Hepatocyte (in vitro differentiated cells): ENCODE measurements at regions not wholly inside any gene's neighbourhood (a gene's known extent, or its start where the extent isn't known, plus 50 kb on each side); places are given as distances from the start of the nearest gene placed in this dataset.

Source experiments
- DNase-seq: peaks from one replicate; pipeline ENCODE4 v3.0.0-alpha.2; 2016; ENCODE audit warnings: low spot score
- H2AFZ ChIP-seq: fragments of 200-600 bp; sonication (generic); 2 replicates; pipeline ENCODE4 v1.6.0; 2016; ENCODE audit warnings: antibody characterized with exemption, mild to moderate bottlenecking
- H3K27ac ChIP-seq: fragments of 200-600 bp; sonication (generic); 2 replicates; pipeline ENCODE4 v1.5.1; 2016; ENCODE audit warnings: mild to moderate bottlenecking
- H3K27me3 ChIP-seq: fragments of 200-600 bp; sonication (generic); 2 replicates; pipeline ENCODE4 v1.6.1; 2016
- H3K36me3 ChIP-seq: fragments of 200-600 bp; sonication (generic); replicated peaks from 2 replicates; pipeline ENCODE4 v1.5.1; 2016; ENCODE audit warnings: low read depth; ENCODE audit not compliant: insufficient read depth
- H3K4me1 ChIP-seq: fragments of 200-600 bp; sonication (generic); 2 replicates; pipeline ENCODE4 v1.5.1; 2016; ENCODE audit warnings: mild to moderate bottlenecking, moderate library complexity; ENCODE audit not compliant: insufficient read depth
- H3K4me2 ChIP-seq: fragments of 200-600 bp; sonication (generic); 2 replicates; pipeline ENCODE4 v1.6.0; 2016
- H3K4me3 ChIP-seq: fragments of 200-600 bp; sonication (generic); 2 replicates; pipeline ENCODE4 v1.5.1; 2016; ENCODE audit warnings: mild to moderate bottlenecking
- H3K79me2 ChIP-seq: fragments of 200-600 bp; sonication (generic); 2 replicates; pipeline ENCODE4 v1.6.0; 2017; ENCODE audit warnings: mild to moderate bottlenecking
- H3K9me2 ChIP-seq: fragments of 200-600 bp; sonication (generic); replicated peaks from 2 replicates; pipeline ENCODE4 v1.6.0; 2017; ENCODE audit warnings: mild to moderate bottlenecking; ENCODE audit not compliant: insufficient read depth
- H3K9me3 ChIP-seq: fragments of 200-600 bp; sonication (generic); 2 replicates; pipeline ENCODE4 v1.5.1; 2016; ENCODE audit warnings: low read depth, mild to moderate bottlenecking
- H4K20me1 ChIP-seq: fragments of 200-600 bp; sonication (generic); 2 replicates; pipeline ENCODE4 v1.6.0; 2016; ENCODE audit warnings: mild to moderate bottlenecking; ENCODE audit not compliant: insufficient read depth, poor library complexity, severe bottlenecking
- EZH2 ChIP-seq: fragments of 200-600 bp; sonication (generic); IDR thresholded peaks from 2 replicates; pipeline ENCODE4 v1.6.1; 2016; ENCODE audit warnings: antibody characterized with exemption, mild to moderate bottlenecking, borderline replicate concordance
- EZH2phosphoT487 ChIP-seq: fragments of 200-600 bp; sonication (generic); IDR thresholded peaks from one replicate; pipeline ENCODE4 v1.6.1; 2018; ENCODE audit warnings: antibody characterized with exemption, mild to moderate bottlenecking, low read depth, moderate library complexity; ENCODE audit not compliant: unreplicated experiment, severe bottlenecking
- WGBS: methylation state at CpG from one replicate; pipeline ENCODE4 v1.1.6; 2016; ENCODE audit warnings: low lambda C conversion rate; ENCODE audit errors: missing lambda C conversion rate; 5-methylcytosine and 5-hydroxymethylcytosine counted together
- TF ChIP-seq, protein P1 (sequence below): fragments of 200-600 bp; sonication (generic); IDR thresholded peaks from 2 replicates; pipeline ENCODE4 v1.5.1; 2016; ENCODE audit warnings: antibody characterized with exemption, mild to moderate bottlenecking; ENCODE audit not compliant: poor library complexity

DNA sequence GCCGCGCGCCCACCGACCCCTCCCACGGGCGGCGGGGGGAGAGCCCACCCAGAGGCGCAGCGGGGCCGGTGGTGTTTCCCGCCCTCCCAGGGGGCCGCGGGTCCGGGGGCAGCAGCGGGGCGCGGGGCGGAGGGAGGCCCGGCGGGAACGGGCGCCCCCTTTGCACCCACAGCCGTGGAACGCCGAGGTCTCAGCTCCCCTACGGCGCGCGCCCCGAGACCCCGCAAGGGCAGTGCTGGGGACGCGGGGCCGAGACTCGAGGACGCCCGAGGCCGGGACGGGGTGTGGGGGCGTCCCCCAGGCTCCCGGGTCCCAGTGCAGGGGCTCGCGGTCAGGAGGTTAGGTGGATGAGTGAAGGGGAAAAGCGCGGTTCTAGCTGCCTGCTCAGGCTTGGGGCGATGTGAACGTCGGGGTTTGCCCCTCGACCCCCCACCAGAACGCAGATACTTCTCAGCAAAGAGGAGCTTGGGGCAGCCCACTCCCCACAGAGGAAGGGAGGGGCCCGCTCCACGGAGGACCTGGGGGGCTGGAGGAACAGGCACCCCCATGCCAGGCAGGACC is 65.5 kb upstream of the BHLHE23 start:
- no peaks in the 10 kb centered on the region for H3K36me3 ChIP-seq
- WGBS, result 37% methylated on average over 10 of the region's 52 CpGs
- no peaks in the 10 kb centered on the region for H3K9me3 ChIP-seq
- no peaks in the 10 kb centered on the region for H4K20me1 ChIP-seq
- H3K4me3 ChIP-seq, result no peak overlapping the region
- no peaks in the 10 kb centered on the region for H3K79me2 ChIP-seq
- DNase-seq, result no peak
- H3K4me1 ChIP-seq, result no peaks in the 10 kb centered on the region
- H3K27ac ChIP-seq, result no peak overlapping the region
- peaks cover 37% of the 10 kb centered on the region for H3K27me3 ChIP-seq
- no peak overlapping the region for H2AFZ ChIP-seq
- no peak for TF ChIP-seq EZH2
- no peak for TF ChIP-seq EZH2phosphoT487
- TF ChIP-seq, protein P1, sequence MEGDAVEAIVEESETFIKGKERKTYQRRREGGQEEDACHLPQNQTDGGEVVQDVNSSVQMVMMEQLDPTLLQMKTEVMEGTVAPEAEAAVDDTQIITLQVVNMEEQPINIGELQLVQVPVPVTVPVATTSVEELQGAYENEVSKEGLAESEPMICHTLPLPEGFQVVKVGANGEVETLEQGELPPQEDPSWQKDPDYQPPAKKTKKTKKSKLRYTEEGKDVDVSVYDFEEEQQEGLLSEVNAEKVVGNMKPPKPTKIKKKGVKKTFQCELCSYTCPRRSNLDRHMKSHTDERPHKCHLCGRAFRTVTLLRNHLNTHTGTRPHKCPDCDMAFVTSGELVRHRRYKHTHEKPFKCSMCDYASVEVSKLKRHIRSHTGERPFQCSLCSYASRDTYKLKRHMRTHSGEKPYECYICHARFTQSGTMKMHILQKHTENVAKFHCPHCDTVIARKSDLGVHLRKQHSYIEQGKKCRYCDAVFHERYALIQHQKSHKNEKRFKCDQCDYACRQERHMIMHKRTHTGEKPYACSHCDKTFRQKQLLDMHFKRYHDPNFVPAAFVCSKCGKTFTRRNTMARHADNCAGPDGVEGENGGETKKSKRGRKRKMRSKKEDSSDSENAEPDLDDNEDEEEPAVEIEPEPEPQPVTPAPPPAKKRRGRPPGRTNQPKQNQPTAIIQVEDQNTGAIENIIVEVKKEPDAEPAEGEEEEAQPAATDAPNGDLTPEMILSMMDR, result no peak
- H3K9me2 ChIP-seq, result no peaks in the 10 kb centered on the region
- no peak overlapping the region for H3K4me2 ChIP-seq

DNA sequence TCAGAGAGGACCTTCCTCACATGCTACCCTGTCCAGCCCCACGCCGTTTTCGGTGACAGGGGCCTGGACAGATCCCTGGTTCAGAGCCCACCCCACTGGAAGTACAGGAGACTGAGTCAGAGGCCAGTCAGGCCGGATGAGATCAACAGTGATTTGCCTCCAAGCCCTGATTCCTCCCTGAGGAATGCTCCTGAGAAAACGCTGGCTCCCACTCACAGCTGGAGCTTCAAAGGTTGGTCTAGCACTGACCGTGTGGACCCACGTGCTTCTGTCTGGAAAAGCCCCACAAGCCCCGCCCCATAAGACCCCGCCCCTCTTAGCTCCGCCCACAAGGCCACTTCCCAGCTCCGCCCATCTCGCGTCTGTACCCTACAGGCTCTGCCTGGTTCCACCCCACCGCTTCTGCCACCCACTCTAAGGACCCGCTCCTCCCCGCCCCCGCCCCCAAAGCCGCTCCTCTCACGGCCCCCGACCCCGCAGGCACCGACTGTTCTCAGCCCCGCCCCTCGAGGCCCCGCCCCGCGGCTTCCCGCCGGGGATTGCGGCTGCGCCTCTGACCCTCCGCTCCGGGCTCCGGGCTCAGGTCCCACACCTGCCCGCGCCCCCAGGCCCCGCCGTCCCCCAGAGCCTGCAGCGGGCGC is 64.9 kb upstream of the BHLHE23 start:
- TF ChIP-seq EZH2phosphoT487 (no peak), EZH2 (no peak)
- TF ChIP-seq, protein P1, result no peak
- H2AFZ ChIP-seq, result no peak overlapping the region
- peaks cover 37% of the 10 kb centered on the region for H3K27me3 ChIP-seq
- no peak overlapping the region for H3K27ac ChIP-seq
- no peaks in the 10 kb centered on the region for H3K4me1 ChIP-seq
- no peak overlapping the region for H3K4me2 ChIP-seq
- no peaks in the 10 kb centered on the region for H3K36me3 ChIP-seq
- DNase-seq, result no peak
- no peaks in the 10 kb centered on the region for H3K9me3 ChIP-seq
- no peak overlapping the region for H3K4me3 ChIP-seq
- H3K79me2 ChIP-seq, result no peaks in the 10 kb centered on the region
- H4K20me1 ChIP-seq, result no peaks in the 10 kb centered on the region
- 24% methylated on average over 15 of the region's 40 CpGs for WGBS
- no peaks in the 10 kb centered on the region for H3K9me2 ChIP-seq

DNA sequence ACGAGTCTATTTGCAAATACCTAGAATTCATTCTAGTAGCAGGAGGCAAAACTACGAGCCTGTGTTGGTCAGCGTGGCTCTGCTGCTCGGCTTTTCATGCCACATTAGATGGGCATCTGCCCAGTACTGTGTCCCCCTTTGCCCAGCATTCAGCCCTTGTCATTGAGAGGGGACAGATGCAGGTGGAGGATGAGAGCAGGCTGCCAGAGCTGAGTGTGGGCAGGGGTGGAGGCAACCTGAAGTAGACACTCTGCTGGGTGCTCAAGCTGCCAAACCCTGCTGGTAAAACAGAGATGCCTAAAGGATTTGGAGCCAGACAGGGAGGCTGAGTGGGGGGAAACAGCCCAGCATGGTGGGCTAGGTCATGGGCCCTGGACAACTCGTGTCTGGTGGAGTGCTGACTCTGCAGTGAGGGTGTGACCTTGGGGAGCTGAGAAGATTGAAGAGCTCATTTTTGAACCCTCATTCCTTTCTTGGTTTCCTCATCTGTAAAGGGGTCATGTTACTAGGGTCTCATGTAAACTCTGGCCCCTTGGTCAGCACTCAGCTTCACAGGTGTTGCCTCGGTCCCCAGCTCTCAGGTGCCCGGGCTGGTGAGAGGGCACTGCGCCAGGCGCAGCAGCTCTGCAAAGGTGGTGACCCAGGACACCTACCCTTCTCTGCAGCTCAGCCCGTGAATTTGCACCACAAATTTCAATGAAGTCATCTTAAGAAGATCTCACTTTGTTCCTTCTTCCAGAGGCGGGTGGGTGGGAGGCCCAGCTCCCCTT is 64.2 kb upstream of the BHLHE23 start:
- TF ChIP-seq EZH2phosphoT487, result no peak
- TF ChIP-seq EZH2, result no peak
- TF ChIP-seq, protein P1, result no peak
- no peak for DNase-seq
- Histone ChIP-seq H2AFZ (no peak overlapping the region), H3K27ac (no peak overlapping the region), H3K9me2 (no peaks in the 10 kb centered on the region), H3K4me2 (no peak overlapping the region), H3K36me3 (no peaks in the 10 kb centered on the region), H3K79me2 (no peaks in the 10 kb centered on the region), H3K27me3 (peaks cover 37% of the 10 kb centered on the region), H3K9me3 (no peaks in the 10 kb centered on the region), H4K20me1 (no peaks in the 10 kb centered on the region), H3K4me1 (no peaks in the 10 kb centered on the region), H3K4me3 (no peak overlapping the region)
- 86% methylated on average over 11 of the region's 11 CpGs for WGBS
